Dermis microvascular lymphatic vessel endothelial cell (primary cell): ENCODE measurements at regions not wholly inside any gene's neighbourhood (a gene's known extent, or its start where the extent isn't known, plus 50 kb on each side); places are given as distances from the start of the nearest gene placed in this dataset.
"Not testable (repeated sequence)": the region's sequence is repeated elsewhere in the genome, so short reads cannot be mapped to it uniquely, and the experiment has no call there.

Experiments used
- DNase-seq, 2 donors: peaks; one replicate each; pipeline versions ENCODE4 v3.0.0 to v3.0.0-alpha.2; 2010; ENCODE audit warnings: low read depth in 2 of 2

DNA sequence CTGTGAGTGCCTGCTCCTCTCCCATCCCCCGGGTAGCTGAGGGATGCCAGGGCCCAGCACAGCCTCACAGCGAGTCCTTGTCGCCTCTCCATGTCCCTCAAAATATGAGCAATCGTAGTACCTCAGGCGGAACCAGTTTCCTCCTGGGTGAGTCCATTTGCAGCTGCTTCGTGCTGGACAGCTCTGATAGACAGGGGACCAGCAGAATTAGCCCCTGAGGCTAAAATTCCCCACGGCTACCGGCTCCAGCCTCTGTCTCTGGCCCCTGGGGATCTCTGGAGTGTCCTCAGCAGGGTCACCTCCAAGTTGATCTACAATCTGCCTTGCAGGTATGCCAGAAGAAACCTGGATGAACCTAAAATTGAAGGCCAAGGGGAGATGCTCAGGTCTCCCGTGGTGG is 115.8 kb upstream of the FBXL7 start:
- DNase-seq, result no peak

DNA sequence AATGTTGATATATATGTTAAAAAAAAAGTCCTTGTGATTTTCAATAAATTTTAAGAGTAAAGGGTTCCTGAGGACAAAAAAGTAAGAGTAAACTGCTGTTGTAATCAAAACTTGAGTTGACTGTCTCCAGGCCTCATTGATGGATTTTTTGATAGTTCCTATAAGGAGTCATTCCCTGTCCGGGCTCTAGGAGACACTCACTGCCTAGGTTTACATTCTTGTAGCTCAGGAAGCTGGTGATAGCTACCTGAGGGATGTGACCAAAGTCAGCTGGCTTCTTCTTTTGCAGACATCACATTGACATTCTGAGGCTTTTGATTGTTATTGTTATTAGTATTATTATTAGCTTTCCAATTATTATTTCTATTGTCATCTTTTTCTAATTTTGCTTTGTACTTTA is 116.5 kb upstream of the FBXL7 start:
- DNase-seq, result peak in 1 of 2 donors; percentile 41

DNA sequence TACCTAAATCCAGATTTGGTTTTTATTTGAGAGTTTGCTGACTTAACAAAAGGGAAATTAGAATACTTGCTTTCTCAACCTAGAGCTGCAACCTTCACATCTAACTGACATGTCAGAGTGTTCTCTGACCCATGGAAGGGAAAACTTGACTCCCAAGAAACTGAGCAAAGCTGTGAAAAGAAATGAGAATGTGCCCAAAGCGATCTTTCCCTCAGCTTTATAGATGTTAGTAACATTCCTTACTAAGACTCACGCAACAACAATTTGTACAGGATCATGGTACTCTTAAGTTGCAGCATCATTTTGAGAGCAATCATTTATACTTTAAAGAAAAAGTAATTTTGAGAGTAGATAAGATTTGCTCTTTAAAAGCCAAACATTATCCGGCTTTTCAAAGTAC is 117.0 kb upstream of the FBXL7 start:
- no peak for DNase-seq

DNA sequence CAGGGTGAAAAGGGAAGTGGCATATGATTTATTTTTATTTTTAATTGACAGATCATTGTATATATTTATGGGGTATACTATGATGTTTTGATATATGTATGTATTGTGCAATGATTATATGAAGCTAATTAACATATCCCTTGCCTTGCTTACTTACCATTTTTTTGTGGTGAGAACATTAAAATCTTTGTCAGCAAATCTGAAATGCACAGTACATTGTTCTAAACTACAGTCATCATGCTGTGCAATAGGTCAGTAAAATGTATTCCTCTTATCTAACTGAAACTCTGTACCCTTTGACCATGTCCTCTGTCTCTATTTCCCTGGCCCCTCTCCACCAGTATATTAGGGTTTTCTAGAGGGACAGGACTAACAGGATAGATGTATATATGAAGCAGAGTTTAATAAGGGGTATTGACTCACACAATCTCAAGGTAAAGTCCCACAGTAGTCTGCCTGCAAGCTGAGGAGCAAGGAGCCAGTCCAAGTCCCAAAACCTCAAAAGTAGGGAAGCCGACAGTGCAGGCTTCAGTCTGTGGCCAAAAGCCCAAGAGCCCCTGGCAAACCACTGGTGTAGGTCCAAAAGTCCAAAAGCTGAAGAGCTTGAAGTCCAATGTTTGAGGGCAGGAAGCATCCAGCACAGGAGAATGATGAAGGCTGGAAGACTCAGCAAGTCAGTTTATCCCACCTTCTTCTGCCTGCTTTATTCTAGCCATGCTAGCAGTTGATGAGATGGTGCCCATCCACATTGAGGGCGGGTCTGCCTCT is 122.2 kb upstream of the FBXL7 start:
- DNase-seq, result no peak

DNA sequence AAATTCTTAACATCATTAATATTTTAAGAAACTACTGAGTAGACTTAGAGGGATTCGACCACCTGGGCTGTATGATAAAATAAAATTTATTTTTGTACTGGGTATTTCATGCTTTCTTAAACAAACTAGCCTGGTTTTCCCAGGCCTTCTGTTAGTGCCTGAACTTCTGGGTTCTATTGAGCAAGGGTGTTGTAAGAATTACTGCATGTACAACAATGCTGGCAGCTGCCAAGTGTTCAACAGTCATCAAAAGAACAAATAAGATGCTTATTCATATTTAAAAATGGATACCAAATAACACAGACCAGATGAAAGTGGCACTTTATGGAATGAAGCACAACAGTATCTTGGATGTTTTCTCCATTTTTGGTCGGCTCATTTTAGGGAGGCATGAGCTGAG is 123.2 kb upstream of the FBXL7 start:
- no peak for DNase-seq

DNA sequence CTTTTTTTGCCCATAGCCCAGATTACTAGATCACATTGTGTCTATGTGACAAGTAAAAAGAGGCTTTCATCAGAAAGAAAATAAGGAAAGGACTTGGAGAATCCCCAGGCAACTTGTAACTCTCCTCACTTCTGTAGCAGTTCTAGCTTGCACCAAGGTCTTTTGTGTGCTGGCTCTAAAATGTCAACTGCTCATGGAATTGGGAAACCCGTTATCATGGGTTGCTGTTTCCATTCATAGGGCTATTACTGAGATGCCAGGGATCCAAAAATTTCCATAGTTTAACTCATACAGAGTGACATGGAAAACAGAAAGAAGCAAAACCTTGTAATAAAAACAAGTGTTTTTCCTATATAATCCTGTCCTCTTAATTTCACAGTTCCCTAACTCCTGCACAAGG is 123.9 kb upstream of the FBXL7 start:
- no peak for DNase-seq

DNA sequence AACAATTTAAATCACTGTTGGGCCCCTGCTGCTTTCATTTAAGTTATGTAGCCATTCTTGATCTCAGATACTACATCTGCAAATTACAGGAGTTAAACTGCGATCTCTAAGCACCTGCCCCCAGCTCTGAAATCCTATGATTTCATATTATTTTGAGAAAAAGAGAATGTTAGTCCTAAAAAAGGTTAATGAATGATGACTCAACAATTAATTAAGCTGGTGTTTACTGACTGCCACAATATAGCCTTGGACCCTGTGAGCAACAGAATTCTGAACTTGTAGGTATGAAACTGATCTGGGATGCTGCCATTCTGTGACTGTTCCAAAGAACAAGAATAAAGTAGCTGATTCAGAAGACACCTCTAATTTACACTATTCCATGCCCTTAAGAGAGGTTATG is 124.4 kb upstream of the FBXL7 start:
- no peak for DNase-seq

DNA sequence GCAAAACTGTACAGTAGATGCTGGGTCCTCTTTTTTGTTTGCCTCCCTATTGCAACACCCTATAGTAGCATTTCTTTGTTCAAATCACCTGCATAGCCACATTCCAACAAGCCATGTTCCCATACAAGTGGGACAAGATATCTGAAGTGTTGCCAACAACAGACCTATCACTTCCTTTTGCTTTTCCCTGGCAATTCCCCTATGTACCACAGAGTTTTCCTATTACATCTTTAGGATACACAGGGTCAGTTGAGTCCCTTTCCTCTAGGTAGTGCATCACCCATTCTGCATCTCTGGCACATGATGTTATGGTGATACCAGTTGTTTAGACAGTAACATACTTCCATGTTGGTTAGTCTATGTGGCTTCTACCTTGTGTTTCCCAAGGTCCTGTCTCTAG is 125.1 kb upstream of the FBXL7 start:
- peak; percentile 63 to 95 for DNase-seq

DNA sequence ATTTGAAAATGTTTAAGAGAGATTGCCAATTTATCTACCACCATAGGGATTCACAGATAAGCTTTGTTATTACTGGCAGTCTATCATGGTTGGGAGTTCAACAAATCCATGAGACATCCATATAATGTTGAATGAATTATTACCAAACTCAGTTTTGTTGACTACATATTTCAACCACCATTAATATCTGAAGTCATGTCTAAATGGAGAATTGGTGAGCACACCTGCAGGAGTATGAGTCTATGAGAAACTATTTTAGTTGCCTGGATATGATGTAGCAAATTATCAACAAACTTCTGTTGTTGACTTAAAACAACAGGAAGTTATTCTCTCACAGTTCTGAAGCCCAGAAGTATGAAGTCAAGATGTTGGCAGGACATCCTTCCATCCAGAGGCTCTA is 126.8 kb upstream of the FBXL7 start:
- peak; percentile 62 to 64 for DNase-seq

DNA sequence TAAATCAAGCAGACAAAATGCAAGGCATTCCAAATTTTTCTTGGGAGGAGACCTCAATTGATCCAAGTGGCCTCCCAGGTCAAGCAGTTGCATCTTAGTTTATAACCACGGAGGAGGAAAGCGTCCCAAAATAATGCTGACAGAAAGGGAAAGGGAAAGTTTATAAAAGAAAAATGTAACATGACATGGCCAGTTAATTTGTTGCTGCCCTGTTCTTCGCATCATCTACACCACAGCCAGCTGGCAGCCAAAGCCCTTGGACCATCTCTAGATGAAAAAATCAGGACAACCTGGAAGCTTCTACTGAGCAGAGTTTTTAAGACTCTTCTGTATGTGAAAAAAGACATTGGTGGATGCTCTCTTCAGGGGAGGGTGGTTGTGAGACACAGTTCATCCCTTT is 128.8 kb upstream of the FBXL7 start:
- no peak for DNase-seq

DNA sequence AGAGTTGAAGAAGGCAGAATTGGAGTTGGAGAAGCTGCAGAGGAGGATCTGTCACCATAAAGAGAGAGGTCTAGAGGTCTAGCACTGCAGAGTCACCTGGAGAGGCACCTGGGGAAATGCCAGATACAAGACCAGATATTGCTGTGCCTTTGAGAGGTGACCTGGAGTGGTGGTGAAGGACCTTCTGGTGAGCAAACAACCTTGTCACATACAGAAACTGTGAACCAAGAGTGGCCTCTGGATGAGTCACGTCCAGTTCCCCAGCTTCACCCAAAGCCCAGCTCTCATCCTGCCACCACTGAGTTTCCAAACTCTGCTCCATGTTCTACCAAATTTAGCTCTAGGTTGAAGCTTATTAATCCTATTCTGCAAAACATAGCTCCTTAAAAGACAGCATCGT is 131.1 kb upstream of the FBXL7 start:
- peak in 1 of 2 donors; percentile 6 for DNase-seq

DNA sequence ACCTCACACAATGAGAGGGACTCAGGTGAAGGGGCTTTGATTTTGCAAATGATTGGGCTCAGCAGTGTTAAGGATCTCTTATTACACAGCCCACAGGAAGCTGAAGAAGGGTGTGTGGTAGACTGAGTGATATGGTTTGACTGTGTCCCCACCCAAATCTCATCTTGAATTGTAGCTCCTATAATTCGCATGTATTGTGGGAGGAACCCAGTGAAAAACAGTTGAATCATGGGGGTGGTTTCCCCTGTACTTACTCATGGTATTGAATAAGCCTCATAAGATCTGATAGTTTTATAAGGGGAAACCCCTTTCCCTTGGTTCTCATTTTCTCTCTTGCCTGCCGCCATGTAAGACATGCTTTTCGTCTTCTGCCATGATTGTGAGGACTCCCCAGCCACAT is 132.5 kb upstream of the FBXL7 start:
- DNase-seq, result peak in 1 of 2 donors; percentile 70

DNA sequence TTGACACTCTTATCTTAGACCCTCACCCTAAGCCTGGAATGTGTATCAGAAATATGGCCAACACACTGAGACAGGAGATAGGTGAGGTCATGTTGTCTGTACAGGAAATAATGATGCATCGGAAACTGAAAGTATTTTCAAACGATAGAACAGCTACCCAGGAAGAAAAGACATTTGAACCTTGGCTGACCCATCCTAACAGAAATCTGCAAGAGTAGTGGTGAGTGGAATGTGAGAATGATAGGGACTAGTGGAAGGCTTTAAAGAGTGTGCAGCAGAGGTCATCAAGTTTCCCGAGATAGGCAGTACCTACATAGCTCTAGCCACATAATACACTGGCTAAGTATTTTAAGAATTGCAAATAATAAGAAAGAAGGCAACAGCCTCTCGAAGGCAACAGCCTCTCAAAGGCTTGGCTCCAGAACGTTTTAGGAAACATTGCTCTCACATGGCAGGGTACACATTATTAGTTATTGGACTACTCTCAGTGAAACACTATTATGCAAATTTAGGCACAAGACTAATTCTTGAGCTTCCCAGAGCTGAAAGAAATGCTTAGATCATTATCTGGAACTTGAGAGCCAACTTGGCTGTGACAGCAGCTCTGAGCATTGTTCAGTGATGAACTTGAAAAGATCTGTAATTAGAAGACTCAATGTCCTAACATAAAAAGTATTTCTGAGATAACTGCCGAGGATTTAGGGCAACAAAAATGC is 133.1 kb upstream of the FBXL7 start:
- peak; percentile 94 to 97 for DNase-seq

DNA sequence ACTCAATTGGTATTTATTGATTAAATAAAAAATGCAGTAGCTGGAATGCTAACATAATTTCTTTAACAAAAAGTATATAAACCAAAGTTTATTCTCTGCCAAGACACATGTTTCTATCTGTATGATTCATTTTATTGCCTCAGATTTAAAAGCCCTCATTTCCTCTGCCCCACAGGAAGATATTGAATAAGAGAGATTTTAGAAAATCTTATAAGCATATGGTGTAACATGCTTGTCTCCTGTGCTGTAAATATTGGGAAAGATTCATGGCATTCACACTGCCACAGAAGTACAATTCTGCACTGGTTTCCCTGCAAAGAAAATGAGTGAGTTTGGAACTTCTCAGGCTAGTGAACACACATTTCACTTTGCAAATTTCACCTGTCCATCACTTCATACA is 134.9 kb upstream of the FBXL7 start:
- DNase-seq, result peak in 1 of 2 donors; percentile 37

DNA sequence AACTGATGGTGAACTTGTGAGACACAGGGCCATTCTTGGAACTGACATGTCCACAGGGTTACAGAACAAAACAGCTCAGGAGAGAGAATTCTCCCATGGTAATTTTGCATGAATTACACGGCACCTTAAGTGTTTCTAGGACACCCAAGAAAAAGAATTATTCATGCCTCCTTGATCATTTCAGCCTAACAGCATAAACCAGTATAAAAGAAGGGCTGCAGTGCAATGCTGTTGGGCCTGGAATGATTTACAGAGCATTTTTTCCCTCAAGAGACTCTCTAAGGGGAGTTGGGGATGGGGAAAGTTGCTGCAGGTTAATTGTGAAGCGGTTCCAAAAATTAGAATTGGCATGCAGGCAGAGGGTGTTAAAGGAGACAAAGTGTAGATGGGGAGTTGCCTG is 136.4 kb upstream of the FBXL7 start:
- DNase-seq, result no peak

DNA sequence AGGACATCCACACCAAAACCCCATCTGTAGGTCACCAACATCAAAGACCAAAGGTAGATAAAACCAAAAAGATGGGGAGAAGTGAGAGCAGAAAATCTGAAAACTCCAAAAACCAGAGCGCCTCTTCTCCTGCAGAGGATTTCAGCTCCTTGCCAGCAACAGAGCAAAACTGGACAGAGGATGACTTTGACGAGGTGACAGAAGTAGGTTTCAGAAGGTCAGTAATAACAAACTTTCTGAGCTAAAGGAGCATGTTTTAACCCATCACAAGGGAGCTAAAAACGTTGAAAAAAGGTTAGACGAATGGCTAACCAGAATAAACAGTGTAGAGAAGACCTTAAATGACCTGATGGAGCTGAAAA is 142.9 kb upstream of the FBXL7 start:
- DNase-seq, result not testable (repeated sequence)

DNA sequence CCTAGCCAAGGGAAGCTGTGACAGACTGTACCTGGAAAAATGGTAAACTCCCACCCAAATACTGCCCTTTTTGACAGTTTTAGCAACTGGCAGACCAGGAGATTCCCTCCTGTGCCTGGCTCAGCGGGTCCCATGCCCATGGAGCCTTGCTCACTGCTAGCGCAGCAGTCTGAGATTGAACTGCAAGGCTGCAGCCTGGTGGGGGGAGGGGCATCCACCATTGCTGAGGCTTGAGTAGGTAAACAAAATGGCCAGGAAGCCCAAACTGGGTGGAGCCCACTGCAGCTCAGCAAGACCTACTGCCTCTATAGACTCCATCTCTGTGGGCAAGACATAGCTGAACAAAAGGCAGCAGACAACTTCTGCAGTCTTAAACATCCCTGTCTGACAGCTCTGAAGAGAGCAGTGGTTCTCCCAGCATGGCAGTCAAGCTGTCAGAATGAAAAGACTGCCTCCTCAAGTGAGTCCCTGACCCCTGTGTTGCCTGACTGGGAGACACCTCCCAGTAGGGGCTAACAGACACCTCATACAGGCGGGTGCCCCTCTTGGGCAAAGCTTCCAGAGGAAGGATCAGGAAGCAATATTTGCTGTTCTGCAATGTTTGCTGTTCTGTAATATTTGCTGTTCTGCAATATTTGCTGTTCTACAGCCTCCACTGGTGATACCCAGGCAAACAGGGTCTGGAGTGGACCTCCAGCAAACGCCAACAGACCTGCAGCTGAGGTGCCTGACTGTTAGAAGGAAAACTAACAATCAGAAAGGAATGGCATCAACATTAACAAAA is 143.5 kb upstream of the FBXL7 start:
- not testable (repeated sequence) for DNase-seq

DNA sequence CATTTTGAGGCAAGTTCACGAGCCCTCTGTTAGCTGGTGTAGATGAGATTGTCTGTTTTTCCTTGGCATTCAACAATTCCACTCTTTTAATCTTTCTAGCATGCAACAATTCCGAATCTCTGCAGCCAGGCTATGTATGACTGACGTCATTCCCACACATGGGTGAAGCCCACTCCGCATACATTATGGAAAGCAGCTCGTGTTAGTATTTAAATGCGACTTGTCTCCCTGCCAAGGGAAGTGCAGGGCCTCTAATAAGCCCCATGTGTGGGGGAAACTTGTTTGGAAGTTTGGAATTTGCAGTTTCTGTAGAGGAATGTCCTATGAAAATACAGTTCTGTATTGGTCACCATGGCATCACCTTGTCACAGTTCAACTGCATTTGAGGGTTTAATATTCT is 146.0 kb upstream of the FBXL7 start:
- no peak for DNase-seq

DNA sequence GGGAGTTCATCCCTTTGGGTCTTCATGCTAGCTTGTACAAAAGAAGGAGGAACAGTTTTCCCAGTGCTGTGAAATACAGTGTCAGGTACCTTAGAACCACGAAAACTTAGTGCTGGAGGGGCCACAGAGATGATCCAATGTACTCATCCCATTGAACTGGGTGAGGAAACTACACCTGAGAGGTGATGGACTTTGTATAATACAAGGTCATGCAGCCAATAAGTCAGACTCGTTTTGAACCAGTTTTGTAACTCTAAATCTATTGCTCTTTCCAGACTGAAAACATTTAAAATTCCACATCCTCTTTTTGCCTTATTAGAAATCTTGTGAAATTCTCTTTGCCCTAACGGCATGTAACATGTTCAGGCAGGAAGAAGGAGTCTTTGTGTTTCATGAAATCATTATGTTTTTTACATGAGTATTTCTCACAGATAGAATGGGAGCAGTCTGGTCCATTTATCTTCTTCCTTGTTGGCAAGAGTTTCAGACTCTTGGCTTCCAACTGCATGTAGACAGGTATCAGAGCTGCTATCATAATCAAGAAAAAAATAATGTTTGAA is 146.8 kb upstream of the FBXL7 start:
- DNase-seq, result no peak

DNA sequence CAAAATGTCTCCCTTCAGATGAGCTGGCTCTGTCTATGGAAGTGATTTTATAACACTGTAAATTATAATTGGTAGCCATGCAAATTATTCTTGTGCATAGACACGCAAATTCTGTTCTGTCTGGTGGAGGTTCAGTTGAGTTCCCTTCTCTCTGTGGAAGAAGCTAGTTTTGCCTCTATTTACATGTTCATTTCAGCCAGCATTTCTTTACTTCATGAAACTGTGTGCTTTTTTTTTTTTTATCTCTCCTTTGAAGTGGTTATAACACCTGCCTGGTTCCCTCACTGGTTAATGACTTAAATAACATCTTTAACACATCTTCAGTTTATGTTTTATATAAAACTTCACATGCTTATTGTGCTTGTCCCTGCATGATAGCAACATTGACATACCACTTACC is 149.4 kb upstream of the FBXL7 start:
- DNase-seq, result no peak

DNA sequence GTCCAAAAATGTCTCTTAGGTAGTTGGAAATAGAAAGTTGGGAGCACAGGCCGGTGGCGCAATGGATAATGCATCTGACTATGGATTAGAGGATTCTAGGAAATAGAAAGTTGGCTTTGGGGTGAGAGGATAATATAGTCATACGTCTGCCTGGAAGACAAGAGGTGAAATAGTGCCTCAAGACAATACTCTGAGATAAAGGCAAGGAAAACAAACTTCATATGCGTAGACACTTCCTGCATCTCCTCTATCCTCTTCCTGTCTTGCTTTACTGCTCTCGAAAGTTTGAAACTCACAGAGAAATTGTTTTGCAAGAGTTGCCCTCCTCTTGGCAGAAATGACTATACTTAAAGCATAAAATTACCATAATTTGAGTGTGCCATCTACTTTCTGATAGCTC is 153.2 kb upstream of the FBXL7 start:
- peak in 1 of 2 donors; percentile 13 for DNase-seq

DNA sequence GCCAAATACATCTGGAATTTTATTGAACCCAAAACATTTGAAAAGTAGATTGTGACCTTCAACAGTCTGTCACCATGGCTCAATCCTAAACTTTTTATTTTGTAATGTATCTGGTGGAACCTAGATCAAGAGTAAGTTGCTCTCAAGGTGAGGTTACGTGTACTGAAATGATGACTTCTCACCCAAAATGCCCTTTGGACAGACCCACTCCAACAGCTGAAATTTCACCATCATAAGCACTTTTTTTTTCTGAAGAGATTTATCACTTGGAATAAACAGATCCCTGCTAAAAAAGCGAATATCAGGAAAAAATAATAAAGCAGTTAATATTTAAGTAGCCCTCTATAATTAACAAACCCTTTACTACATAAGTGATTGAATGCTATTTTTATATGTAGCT is 155.0 kb upstream of the FBXL7 start:
- DNase-seq, result no peak
